MM.1S (cell line): ENCODE measurements at regions not wholly inside any gene's neighbourhood (a gene's known extent, or its start where the extent isn't known, plus 50 kb on each side); places are given as distances from the start of the nearest gene placed in this dataset.

ENCODE experiments used
- EZH2 ChIP-seq: fragments of 300-600 bp; sonication (generic); optimal IDR thresholded peaks from 2 replicates; pipeline ENCODE3; 2017; ENCODE audit warnings: low read depth, mild to moderate bottlenecking, antibody characterized with exemption, low read length, mixed read lengths
- EZH2phosphoT487 ChIP-seq: fragments of 300-600 bp; sonication (generic); IDR thresholded peaks from 2 replicates; pipeline ENCODE4 v1.6.1; 2018; ENCODE audit warnings: antibody characterized with exemption, low read length
- TF ChIP-seq, protein P1 (sequence below): fragments of 300-600 bp; sonication (generic); IDR thresholded peaks from 2 replicates; pipeline ENCODE4 v1.5.1; 2016; ENCODE audit warnings: antibody characterized with exemption, low read length, mixed read lengths

DNA sequence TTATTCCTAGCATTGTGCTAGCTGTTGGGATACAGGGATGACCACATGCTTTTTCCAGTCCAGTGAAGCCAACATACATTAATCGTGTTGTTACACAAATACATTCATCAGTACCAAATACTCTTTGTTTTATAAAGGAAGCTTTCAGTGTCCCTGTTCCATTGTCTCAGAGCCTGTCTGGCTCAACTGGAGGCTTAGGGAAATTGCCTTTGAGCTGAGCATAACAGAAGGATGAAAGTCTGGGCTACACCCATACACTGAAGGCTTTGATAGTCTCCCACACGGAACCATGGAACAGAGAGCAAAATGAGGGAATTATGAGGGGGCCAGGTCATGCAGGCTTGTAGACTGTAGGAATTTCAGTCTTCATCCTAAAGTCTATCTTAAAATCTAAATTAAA lies 126.4 kb upstream of the KCNQ5 start:
- TF ChIP-seq, protein P1, sequence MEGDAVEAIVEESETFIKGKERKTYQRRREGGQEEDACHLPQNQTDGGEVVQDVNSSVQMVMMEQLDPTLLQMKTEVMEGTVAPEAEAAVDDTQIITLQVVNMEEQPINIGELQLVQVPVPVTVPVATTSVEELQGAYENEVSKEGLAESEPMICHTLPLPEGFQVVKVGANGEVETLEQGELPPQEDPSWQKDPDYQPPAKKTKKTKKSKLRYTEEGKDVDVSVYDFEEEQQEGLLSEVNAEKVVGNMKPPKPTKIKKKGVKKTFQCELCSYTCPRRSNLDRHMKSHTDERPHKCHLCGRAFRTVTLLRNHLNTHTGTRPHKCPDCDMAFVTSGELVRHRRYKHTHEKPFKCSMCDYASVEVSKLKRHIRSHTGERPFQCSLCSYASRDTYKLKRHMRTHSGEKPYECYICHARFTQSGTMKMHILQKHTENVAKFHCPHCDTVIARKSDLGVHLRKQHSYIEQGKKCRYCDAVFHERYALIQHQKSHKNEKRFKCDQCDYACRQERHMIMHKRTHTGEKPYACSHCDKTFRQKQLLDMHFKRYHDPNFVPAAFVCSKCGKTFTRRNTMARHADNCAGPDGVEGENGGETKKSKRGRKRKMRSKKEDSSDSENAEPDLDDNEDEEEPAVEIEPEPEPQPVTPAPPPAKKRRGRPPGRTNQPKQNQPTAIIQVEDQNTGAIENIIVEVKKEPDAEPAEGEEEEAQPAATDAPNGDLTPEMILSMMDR: no peak
- TF ChIP-seq EZH2phosphoT487 (no peak), EZH2 (no peak)
